WTC11 (cell line): ENCODE measurements at regions not wholly inside any gene's neighbourhood (a gene's known extent, or its start where the extent isn't known, plus 50 kb on each side); places are given as distances from the start of the nearest gene placed in this dataset.

Experiments
- ATAC-seq: fragments of 200-7000 bp; cut with Tn5 transposase; 2 replicates; pipeline ENCODE4 v1.10.0; 2021; ENCODE audit warnings: mild to moderate bottlenecking, moderate library complexity
- CTCF ChIA-PET: fragments of 300-600 bp; sonication (Branson Sonifier 250); formaldehyde crosslinking; loops from one replicate; lab custom pipeline; 2021; ENCODE audit warnings: antibody characterized with exemption; lab: Charles Lee
- POLR2A ChIA-PET: fragments of 350-600 bp; sonication (Branson Sonifier 250); formaldehyde crosslinking; loops from one replicate; lab custom pipeline; 2021; ENCODE audit warnings: antibody characterized with exemption; lab: Charles Lee
- DNase-seq: peaks from one replicate; pipeline ENCODE4 v3.0.0; 2021; ENCODE audit warnings: low spot score
- H3K27ac Mint-ChIP-seq: 2 replicates; pipeline ENCODE4 v1.8.0; 2021; ENCODE audit warnings: mixed read lengths
- H3K27me3 Mint-ChIP-seq: 2 replicates; pipeline ENCODE4 v1.8.0; 2021; ENCODE audit warnings: low read depth, mild to moderate bottlenecking, moderate library complexity, mixed read lengths
- H3K36me3 Mint-ChIP-seq: 2 replicates; pipeline ENCODE4 v1.8.0; 2021; ENCODE audit warnings: mixed read lengths
- H3K4me1 Mint-ChIP-seq: 2 replicates; pipeline ENCODE4 v1.8.0; 2022; ENCODE audit warnings: mixed read lengths
- H3K4me3 Mint-ChIP-seq: 2 replicates; pipeline ENCODE4 v1.8.0; 2021; ENCODE audit warnings: mild to moderate bottlenecking, moderate library complexity, mixed read lengths
- H3K9me3 Mint-ChIP-seq: 2 replicates; pipeline ENCODE4 v1.8.0; 2021; ENCODE audit warnings: mixed read lengths
- CREB1 ChIP-seq: sonication (generic); formaldehyde crosslinking; IDR thresholded peaks from 2 replicates; pipeline ENCODE4 v1.8.0; 2023; ENCODE audit warnings: mild to moderate bottlenecking, missing genetic modification reagents
- CREM ChIP-seq: sonication (generic); formaldehyde crosslinking; IDR thresholded peaks from 2 replicates; pipeline ENCODE4 v1.8.1; 2022; ENCODE audit warnings: mild to moderate bottlenecking, missing genetic modification reagents, moderate library complexity
- EMX1 ChIP-seq: fragments of 250-450 bp; sonication (Bioruptor Pico); IDR thresholded peaks from 2 replicates; pipeline ENCODE4 v1.8.0; 2021; ENCODE audit warnings: mild to moderate bottlenecking
- ESRRA ChIP-seq: sonication (generic); formaldehyde crosslinking; IDR thresholded peaks from 2 replicates; pipeline ENCODE4 v1.8.1; 2022; ENCODE audit warnings: mild to moderate bottlenecking, missing genetic modification reagents, borderline replicate concordance
- FOXJ3 ChIP-seq: sonication (generic); formaldehyde crosslinking; IDR thresholded peaks from 2 replicates; pipeline ENCODE4 v1.9.0; 2021; ENCODE audit warnings: missing genetic modification reagents, mild to moderate bottlenecking, borderline replicate concordance
- GABPB1 ChIP-seq: sonication (generic); formaldehyde crosslinking; IDR thresholded peaks from 2 replicates; pipeline ENCODE4 v1.8.1; 2023; ENCODE audit warnings: mild to moderate bottlenecking, missing genetic modification reagents
- IRF2 ChIP-seq: sonication (generic); formaldehyde crosslinking; IDR thresholded peaks from 2 replicates; pipeline ENCODE4 v1.8.0; 2022; ENCODE audit warnings: low read depth, missing genetic modification reagents, borderline replicate concordance
- JUN ChIP-seq: sonication (generic); formaldehyde crosslinking; IDR thresholded peaks from 2 replicates; pipeline ENCODE4 v1.8.0; 2023; ENCODE audit warnings: mild to moderate bottlenecking, missing genetic modification reagents
- NR1H2 ChIP-seq: sonication (generic); formaldehyde crosslinking; IDR thresholded peaks from 2 replicates; pipeline ENCODE4 v1.9.0; 2021; ENCODE audit warnings: mild to moderate bottlenecking, moderate library complexity, missing genetic modification reagents
- RORB ChIP-seq: fragments of 250-450 bp; sonication (Bioruptor Pico); IDR thresholded peaks from 2 replicates; pipeline ENCODE4 v1.9.0; 2021; ENCODE audit warnings: mild to moderate bottlenecking
- SMAD4 ChIP-seq: sonication (generic); formaldehyde crosslinking; IDR thresholded peaks from 2 replicates; pipeline ENCODE4 v1.8.0; 2022; ENCODE audit warnings: mild to moderate bottlenecking, missing genetic modification reagents
- TP53 ChIP-seq: sonication (generic); formaldehyde crosslinking; IDR thresholded peaks from 2 replicates; pipeline ENCODE4 v1.8.1; 2023; ENCODE audit warnings: mild to moderate bottlenecking, missing genetic modification reagents
- ZNF121 ChIP-seq: sonication (generic); formaldehyde crosslinking; IDR thresholded peaks from 2 replicates; pipeline ENCODE4 v1.8.0; 2023; ENCODE audit warnings: missing genetic modification reagents
- TF ChIP-seq, protein P1 (sequence below): sonication (generic); formaldehyde crosslinking; IDR thresholded peaks from 2 replicates; pipeline ENCODE4 v1.8.0; 2022; ENCODE audit warnings: mild to moderate bottlenecking, missing genetic modification reagents
- TF ChIP-seq, protein P2 (sequence below): sonication (generic); formaldehyde crosslinking; IDR thresholded peaks from 2 replicates; pipeline ENCODE4 v1.8.1; 2023; ENCODE audit warnings: mild to moderate bottlenecking, missing genetic modification reagents, moderate library complexity
- TF ChIP-seq, protein P3 (sequence below): fragments of 250-450 bp; sonication (Bioruptor Pico); IDR thresholded peaks from 2 replicates; pipeline ENCODE4 v2.1.2; 2022; ENCODE audit warnings: mild to moderate bottlenecking, moderate library complexity
- TF ChIP-seq, protein P4 (sequence below): fragments of 250-450 bp; sonication (Bioruptor Pico); IDR thresholded peaks from 2 replicates; pipeline ENCODE4 v1.8.0; 2021; ENCODE audit warnings: mild to moderate bottlenecking
- TF ChIP-seq, protein P5 (sequence below): sonication (generic); formaldehyde crosslinking; IDR thresholded peaks from 2 replicates; pipeline ENCODE4 v1.8.0; 2023; ENCODE audit warnings: mild to moderate bottlenecking, missing genetic modification reagents

DNA sequence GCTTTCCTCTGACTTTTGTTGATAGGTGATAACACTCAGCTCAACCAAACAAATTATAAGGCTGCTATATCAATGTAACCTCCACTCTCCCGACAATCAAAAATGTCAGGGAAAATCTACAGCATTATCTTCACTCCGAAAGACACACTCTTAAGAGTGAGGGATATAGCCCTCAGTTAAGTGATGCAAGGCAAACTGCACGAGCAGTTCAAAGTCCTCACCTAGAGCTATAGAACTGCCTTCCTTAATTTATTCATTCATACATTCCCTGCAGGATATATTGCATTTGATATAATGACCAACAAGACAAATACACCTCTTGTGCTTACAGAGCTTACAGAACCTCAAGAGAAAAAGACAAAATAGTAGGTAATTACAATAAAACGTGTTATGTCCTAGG, 378.1 kb downstream of the ELAVL2 start (continued):
- TF ChIP-seq, protein P1, sequence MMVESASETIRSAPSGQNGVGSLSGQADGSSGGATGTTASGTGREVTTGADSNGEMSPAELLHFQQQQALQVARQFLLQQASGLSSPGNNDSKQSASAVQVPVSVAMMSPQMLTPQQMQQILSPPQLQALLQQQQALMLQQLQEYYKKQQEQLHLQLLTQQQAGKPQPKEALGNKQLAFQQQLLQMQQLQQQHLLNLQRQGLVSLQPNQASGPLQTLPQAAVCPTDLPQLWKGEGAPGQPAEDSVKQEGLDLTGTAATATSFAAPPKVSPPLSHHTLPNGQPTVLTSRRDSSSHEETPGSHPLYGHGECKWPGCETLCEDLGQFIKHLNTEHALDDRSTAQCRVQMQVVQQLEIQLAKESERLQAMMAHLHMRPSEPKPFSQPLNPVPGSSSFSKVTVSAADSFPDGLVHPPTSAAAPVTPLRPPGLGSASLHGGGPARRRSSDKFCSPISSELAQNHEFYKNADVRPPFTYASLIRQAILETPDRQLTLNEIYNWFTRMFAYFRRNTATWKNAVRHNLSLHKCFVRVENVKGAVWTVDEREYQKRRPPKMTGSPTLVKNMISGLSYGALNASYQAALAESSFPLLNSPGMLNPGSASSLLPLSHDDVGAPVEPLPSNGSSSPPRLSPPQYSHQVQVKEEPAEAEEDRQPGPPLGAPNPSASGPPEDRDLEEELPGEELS (CRISPR knock-in tag): no peak
- TF ChIP-seq EMX1 (CRISPR knock-in tag) (no peak), ESRRA (CRISPR knock-in tag) (no peak)
- TF ChIP-seq, protein P2, sequence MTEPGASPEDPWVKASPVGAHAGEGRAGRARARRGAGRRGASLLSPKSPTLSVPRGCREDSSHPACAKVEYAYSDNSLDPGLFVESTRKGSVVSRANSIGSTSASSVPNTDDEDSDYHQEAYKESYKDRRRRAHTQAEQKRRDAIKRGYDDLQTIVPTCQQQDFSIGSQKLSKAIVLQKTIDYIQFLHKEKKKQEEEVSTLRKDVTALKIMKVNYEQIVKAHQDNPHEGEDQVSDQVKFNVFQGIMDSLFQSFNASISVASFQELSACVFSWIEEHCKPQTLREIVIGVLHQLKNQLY (CRISPR knock-in tag): no peak

DNA sequence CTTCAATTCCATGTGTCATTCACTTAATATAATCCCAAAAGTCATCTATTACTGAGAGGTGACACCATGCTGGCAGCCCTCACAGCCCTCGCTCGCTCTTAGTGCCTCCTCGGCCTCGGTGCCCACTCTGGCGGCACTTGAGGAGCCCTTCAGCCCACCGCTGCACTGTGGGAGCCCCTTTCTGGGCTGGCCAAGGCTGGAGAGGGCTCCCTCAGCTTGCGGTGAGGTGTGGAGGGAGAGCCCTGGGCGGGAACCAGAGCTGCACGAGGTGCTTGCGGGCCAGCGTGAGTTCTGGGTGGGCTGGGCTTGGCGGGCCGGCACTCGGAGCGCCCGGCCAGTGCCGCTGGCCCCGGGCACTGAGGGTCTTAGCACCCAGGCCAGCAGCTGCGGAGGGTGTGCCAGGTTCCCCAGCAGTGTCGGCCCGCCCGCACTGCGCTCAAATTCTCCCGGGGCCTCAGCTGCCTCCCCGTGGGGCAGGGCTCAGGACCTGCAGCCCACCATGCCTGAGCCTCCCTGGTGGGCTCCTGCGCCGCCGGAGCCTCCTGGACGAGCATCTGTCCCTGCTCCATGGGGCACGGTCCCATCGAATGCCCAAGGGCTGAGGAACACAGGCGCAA, 374.1 kb downstream of the ELAVL2 start:
- Mint-ChIP-seq H3K4me3 (no peak overlapping the region), H3K27ac (no peak overlapping the region), H3K27me3 (no peaks in the 10 kb centered on the region), H3K36me3 (no peaks in the 10 kb centered on the region; the same call in 1 of the 2 replicates), H3K9me3 (peaks cover 14% of the 10 kb centered on the region), H3K4me1 (peaks cover 7% of the 10 kb centered on the region; the same call in 1 of the 2 replicates)
- ATAC-seq (no peak), DNase-seq (no peak)
- TF ChIP-seq, protein P3, sequence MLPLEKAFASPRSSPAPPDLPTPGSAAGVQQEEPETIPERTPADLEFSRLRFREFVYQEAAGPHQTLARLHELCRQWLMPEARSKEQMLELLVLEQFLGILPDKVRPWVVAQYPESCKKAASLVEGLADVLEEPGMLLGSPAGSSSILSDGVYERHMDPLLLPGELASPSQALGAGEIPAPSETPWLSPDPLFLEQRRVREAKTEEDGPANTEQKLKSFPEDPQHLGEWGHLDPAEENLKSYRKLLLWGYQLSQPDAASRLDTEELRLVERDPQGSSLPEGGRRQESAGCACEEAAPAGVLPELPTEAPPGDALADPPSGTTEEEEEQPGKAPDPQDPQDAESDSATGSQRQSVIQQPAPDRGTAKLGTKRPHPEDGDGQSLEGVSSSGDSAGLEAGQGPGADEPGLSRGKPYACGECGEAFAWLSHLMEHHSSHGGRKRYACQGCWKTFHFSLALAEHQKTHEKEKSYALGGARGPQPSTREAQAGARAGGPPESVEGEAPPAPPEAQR (CRISPR knock-in tag): no peak
- TF ChIP-seq ZNF121 (CRISPR knock-in tag): no peak
- no peak for TF ChIP-seq JUN
- TF ChIP-seq SMAD4: no peak
- ChIA-PET POLR2A (no interaction called here), CTCF (no interaction called here)

DNA sequence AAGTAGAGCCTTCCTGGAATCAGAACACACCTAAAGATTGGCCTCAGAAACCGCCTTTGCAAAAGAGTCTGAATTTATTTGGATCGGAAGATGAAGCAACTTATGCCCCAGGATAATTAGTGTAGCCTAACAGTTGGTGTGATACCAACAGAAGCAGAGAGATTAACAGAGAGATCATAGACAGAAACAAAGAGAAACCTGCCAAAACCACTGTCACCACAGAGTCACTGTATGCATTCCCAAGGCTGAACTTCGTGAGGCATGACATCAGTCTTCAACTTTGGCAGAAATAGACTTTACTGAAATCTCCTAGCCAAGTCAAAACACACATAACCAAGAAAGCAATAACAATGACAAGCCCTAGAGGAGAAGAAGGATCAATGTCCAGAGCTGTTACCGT, 361.8 kb downstream of the ELAVL2 start:
- ATAC-seq: no peak
- Mint-ChIP-seq H3K27me3 (no peaks in the 10 kb centered on the region), H3K4me3 (no peak overlapping the region), H3K27ac (no peak overlapping the region), H3K36me3 (no peaks in the 10 kb centered on the region), H3K9me3 (no peaks in the 10 kb centered on the region), H3K4me1 (no peaks in the 10 kb centered on the region)
- ChIA-PET CTCF (no interaction called here), POLR2A (no interaction called here)
- no peak for DNase-seq
- no peak for TF ChIP-seq RORB (CRISPR knock-in tag)
- TF ChIP-seq CREB1 (CRISPR knock-in tag): no peak
- TF ChIP-seq NR1H2 (CRISPR knock-in tag): no peak
- no peak for TF ChIP-seq SMAD4
- no peak for TF ChIP-seq CREM
- TF ChIP-seq, protein P4, sequence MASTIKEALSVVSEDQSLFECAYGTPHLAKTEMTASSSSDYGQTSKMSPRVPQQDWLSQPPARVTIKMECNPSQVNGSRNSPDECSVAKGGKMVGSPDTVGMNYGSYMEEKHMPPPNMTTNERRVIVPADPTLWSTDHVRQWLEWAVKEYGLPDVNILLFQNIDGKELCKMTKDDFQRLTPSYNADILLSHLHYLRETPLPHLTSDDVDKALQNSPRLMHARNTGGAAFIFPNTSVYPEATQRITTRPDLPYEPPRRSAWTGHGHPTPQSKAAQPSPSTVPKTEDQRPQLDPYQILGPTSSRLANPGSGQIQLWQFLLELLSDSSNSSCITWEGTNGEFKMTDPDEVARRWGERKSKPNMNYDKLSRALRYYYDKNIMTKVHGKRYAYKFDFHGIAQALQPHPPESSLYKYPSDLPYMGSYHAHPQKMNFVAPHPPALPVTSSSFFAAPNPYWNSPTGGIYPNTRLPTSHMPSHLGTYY (CRISPR knock-in tag): no peak
- TF ChIP-seq GABPB1 (CRISPR knock-in tag): no peak
- TF ChIP-seq, protein P1 (CRISPR knock-in tag): no peak
- no peak for TF ChIP-seq FOXJ3 (CRISPR knock-in tag)
- no peak for TF ChIP-seq IRF2 (CRISPR knock-in tag)
- TF ChIP-seq, protein P3 (CRISPR knock-in tag): no peak
- no peak for TF ChIP-seq TP53 (CRISPR knock-in tag)
- TF ChIP-seq, protein P5, sequence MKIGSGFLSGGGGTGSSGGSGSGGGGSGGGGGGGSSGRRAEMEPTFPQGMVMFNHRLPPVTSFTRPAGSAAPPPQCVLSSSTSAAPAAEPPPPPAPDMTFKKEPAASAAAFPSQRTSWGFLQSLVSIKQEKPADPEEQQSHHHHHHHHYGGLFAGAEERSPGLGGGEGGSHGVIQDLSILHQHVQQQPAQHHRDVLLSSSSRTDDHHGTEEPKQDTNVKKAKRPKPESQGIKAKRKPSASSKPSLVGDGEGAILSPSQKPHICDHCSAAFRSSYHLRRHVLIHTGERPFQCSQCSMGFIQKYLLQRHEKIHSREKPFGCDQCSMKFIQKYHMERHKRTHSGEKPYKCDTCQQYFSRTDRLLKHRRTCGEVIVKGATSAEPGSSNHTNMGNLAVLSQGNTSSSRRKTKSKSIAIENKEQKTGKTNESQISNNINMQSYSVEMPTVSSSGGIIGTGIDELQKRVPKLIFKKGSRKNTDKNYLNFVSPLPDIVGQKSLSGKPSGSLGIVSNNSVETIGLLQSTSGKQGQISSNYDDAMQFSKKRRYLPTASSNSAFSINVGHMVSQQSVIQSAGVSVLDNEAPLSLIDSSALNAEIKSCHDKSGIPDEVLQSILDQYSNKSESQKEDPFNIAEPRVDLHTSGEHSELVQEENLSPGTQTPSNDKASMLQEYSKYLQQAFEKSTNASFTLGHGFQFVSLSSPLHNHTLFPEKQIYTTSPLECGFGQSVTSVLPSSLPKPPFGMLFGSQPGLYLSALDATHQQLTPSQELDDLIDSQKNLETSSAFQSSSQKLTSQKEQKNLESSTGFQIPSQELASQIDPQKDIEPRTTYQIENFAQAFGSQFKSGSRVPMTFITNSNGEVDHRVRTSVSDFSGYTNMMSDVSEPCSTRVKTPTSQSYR (CRISPR knock-in tag): no peak
